Activated naive CD4-positive, alpha-beta T cell treated with anti-CD3 and anti-CD28 coated beads, Interleukin-2, amount 50 U/mL, for 24 hours (primary cell): ENCODE measurements at regions not wholly inside any gene's neighbourhood (a gene's known extent, or its start where the extent isn't known, plus 50 kb on each side); places are given as distances from the start of the nearest gene placed in this dataset.

ENCODE experiments used
- H3K27ac Mint-ChIP-seq: one replicate; pipeline ENCODE4 v1.8.0; 2021; ENCODE audit warnings: mild to moderate bottlenecking, mixed read lengths
- H3K27me3 Mint-ChIP-seq: one replicate; pipeline ENCODE4 v1.8.0; 2021; ENCODE audit warnings: mixed read lengths
- H3K36me3 Mint-ChIP-seq: one replicate; pipeline ENCODE4 v1.8.0; 2021; ENCODE audit warnings: mixed read lengths
- H3K4me1 Mint-ChIP-seq: one replicate; pipeline ENCODE4 v1.8.0; 2021; ENCODE audit warnings: mixed read lengths
- H3K4me3 Mint-ChIP-seq: one replicate; pipeline ENCODE4 v1.8.0; 2021; ENCODE audit warnings: mild to moderate bottlenecking, mixed read lengths
- H3K9me3 Mint-ChIP-seq: one replicate; pipeline ENCODE4 v1.8.0; 2021; ENCODE audit warnings: mixed read lengths

DNA sequence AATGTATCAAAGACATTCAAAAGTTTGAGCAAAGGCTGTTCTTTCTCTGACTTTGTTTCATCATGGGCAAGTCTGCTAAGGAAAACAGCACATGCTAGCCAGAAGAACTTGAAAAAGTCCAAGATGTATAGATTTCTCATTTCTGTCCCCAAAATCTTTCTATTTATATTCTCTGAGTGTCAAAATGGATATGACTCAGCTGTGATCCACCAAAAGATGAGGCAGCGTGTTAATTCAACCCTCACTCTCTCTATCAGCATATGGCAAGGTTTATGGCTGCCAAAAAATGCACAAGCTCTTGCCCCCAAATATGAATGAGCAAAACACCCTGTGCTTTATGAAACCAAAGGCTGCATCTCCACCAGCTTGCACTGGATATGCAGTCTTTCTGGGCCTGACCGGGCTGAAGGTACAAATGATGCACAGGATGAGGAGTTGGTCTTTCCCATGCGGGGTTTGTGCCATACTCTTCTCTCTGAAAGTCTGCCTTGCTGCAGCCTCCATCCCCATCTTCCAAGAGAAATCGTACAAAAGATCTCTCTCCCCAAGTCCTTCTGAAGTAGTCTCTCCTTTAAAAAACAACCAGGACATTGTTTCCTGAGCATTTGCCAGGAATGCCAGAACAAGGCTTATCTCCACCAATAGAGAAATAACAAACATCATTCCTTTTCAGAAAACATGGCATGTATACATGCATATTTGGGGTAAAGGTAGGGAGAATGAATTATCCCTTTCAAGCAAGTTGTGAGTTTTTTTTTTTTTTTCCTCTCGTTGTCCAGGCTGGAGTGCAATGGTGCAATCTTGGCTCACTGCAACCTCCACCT, 203.4 kb downstream of the TMX1 start:
- H3K9me3 Mint-ChIP-seq = no peaks in the 10 kb centered on the region
- no peaks in the 10 kb centered on the region for H3K36me3 Mint-ChIP-seq
- no peak overlapping the region for H3K4me3 Mint-ChIP-seq
- H3K4me1 Mint-ChIP-seq = no peaks in the 10 kb centered on the region
- peaks cover 3% of the 10 kb centered on the region for H3K27me3 Mint-ChIP-seq
- no peak overlapping the region for H3K27ac Mint-ChIP-seq

DNA sequence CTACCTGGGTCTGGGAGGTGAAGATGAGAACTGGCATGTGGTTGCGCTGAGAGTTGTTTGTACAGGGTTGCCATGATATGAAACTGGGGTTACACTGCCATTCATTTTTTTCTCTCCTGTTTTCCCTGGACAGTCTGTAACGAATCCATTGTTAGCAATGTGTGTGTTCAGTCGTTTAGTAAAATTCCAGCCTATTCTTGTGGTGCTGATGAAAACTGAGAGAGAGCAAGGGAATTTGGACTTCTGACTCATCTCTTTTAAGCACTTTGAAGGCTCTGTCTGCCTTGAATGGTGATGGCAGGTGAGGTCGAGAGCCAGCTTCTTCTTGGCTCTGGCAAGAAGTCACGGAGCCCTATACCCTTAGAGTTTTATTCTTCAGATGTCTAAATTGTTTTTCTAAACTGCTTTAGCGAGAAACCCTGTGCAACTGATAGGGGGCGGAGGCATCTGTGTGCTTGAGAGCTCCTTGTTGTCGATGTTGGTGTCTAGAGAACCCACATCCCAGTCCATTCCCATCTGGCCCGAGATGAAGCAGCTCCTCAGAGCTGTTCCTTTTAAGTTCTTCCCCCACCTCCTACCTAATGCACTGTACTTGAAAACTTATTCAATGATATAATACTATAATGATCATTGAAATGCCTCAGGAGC, 204.4 kb downstream of the TMX1 start:
- Mint-ChIP-seq H3K4me1 (no peaks in the 10 kb centered on the region), H3K9me3 (no peaks in the 10 kb centered on the region), H3K36me3 (no peaks in the 10 kb centered on the region), H3K4me3 (no peak overlapping the region), H3K27me3 (peaks cover 3% of the 10 kb centered on the region), H3K27ac (no peak overlapping the region)

- Mint-ChIP-seq H3K9me3 (no peaks in the 10 kb centered on the region), H3K27ac (no peak overlapping the region), H3K27me3 (peaks cover 3% of the 10 kb centered on the region), H3K4me3 (no peak overlapping the region), H3K36me3 (no peaks in the 10 kb centered on the region), H3K4me1 (no peaks in the 10 kb centered on the region)
Measured at GRCh38 chr14:51445001-51445390, 204.9 kb downstream of the TMX1 start.

DNA sequence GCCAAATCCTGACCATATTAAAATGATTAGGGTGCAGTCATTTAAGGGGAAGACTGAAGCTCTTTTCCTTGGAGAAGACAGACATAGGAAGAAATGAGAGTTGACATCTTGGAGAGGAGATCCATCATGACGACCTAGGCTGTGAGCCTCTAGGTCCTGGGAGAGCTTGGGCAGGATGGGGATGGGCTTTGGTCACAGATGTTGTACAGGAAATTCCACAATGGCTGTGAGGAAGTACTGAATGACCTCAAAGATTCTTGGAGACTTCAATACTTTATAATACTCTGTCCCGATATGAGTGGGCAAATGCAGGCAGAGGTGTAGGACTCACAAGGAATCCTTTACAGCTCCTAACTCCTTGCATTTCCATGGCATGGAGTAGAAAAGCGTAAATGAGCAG, 204.9 kb upstream of the FRMD6 start:
- Mint-ChIP-seq H3K36me3 (no peaks in the 10 kb centered on the region), H3K4me1 (no peaks in the 10 kb centered on the region), H3K9me3 (no peaks in the 10 kb centered on the region), H3K27ac (no peak overlapping the region), H3K27me3 (peaks cover 1% of the 10 kb centered on the region), H3K4me3 (no peak overlapping the region)

GRCh38 chr14:51447411-51447810, 204.3 kb upstream of the FRMD6 start:
- no peak overlapping the region for H3K4me3 Mint-ChIP-seq
- H3K36me3 Mint-ChIP-seq = no peaks in the 10 kb centered on the region

DNA sequence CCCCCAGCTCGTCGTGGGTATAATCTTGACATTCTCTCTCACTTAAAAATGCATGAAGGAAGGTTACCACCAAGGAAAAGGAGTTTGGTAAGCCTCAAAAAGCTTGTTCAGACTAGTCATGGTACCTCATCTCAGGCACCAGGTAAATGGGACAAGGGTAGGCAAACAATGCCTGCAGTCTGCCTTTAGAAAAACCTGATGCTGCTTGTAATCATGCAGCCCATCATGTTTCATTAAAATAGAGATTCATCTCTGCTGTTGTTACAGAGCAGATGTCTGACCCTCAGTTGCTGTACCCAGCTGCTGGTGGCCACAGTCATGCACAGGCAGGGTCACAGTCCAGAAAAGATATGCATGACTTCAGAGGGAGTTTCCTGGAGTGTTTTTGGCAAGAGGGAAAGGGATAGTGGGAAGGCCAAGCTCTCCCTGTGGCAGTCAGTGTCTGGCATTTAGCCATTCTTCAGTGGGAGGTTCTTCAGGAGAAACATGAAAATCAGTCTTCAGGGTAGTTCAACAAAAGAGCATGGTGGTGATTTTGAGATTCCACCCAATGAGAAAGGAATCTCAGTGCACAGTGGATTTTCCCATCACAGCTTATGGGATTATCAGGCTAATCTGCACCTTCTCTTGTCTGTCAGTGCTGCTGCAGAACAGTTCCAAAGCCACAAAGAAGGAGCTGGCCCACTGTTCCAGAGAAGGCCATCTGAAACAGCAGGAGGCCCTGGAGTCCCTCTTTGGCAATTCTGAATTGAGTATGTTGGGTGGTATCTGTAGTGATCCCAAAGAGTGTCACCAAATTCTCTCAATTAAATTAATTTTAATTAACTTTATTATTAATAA, 202.7 kb upstream of the FRMD6 start:
- Mint-ChIP-seq H3K36me3 (no peaks in the 10 kb centered on the region), H3K4me3 (no peak overlapping the region)

More at GRCh38 chr14:51447411-51447810, 204.3 kb upstream of the FRMD6 start:
- H3K27me3 Mint-ChIP-seq = peaks cover 1% of the 10 kb centered on the region
- no peaks in the 10 kb centered on the region for H3K9me3 Mint-ChIP-seq
- no peak overlapping the region for H3K27ac Mint-ChIP-seq
- H3K4me1 Mint-ChIP-seq = no peaks in the 10 kb centered on the region

DNA sequence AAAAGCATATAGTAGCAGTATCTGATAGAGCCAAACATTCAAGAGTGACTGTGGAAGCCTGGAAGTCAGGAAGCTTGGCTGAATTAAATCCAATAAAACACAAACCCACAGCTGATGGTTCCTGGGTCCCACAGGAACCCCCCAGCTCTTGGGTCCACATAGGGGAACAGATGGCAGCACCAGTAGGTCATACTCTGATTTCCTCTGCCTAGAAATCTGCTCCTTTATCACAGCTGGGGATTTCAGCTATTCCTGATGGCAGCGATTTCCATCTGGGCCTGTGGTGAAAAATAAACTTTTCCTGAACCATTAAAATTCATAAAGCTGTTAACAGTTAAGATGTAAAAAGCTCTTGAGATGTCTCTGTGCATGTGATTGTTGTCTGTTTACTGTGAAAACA, 202.0 kb upstream of the FRMD6 start:
- Mint-ChIP-seq H3K9me3 (no peaks in the 10 kb centered on the region), H3K27me3 (peaks cover 1% of the 10 kb centered on the region), H3K4me3 (no peak overlapping the region), H3K4me1 (no peaks in the 10 kb centered on the region), H3K36me3 (no peaks in the 10 kb centered on the region), H3K27ac (no peak overlapping the region)

More for the DNA sequence above, 202.7 kb upstream of the FRMD6 start:
- Mint-ChIP-seq H3K4me1 (no peaks in the 10 kb centered on the region), H3K9me3 (no peaks in the 10 kb centered on the region), H3K27ac (no peak overlapping the region), H3K27me3 (peaks cover 1% of the 10 kb centered on the region)

- H3K27ac Mint-ChIP-seq = no peak overlapping the region
- H3K27me3 Mint-ChIP-seq = peaks cover 4% of the 10 kb centered on the region
- H3K4me1 Mint-ChIP-seq = no peaks in the 10 kb centered on the region
- no peaks in the 10 kb centered on the region for H3K36me3 Mint-ChIP-seq
- H3K4me3 Mint-ChIP-seq = no peak overlapping the region
- peaks cover 2% of the 10 kb centered on the region for H3K9me3 Mint-ChIP-seq
Measured at GRCh38 chr14:51451561-51451960, 200.1 kb upstream of the FRMD6 start.

- no peak overlapping the region for H3K4me3 Mint-ChIP-seq
- no peaks in the 10 kb centered on the region for H3K4me1 Mint-ChIP-seq
- peaks cover 5% of the 10 kb centered on the region for H3K27me3 Mint-ChIP-seq
- H3K36me3 Mint-ChIP-seq = no peaks in the 10 kb centered on the region
- no peak overlapping the region for H3K27ac Mint-ChIP-seq
- peaks cover 7% of the 10 kb centered on the region for H3K9me3 Mint-ChIP-seq
Measured at GRCh38 chr14:51453869-51454268, 197.8 kb upstream of the FRMD6 start.

DNA sequence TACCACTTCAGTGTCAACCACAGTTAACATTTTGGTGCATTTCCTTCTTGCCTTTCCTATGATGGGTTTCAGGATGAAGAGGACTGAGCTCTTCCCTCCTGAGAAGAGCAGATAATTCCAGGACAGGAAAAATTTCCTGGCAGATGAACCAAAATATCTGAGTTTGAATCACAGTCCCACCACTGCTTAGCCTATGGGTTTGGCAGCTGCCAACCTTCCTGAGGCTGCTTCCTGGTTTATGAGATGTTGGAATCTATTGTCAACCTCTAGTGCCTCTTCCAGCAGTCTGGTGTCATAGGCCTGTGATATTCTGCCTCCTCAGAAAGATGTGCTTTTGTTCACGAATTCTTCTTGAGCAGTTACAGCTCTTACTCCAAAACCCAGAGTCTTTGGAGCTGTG, 197.4 kb upstream of the FRMD6 start:
- Mint-ChIP-seq H3K9me3 (peaks cover 7% of the 10 kb centered on the region), H3K27ac (no peak overlapping the region), H3K36me3 (no peaks in the 10 kb centered on the region), H3K27me3 (peaks cover 5% of the 10 kb centered on the region), H3K4me3 (no peak overlapping the region), H3K4me1 (no peaks in the 10 kb centered on the region)

GRCh38 chr14:51455041-51455835, 196.5 kb upstream of the FRMD6 start:
- no peaks in the 10 kb centered on the region for H3K36me3 Mint-ChIP-seq
- no peak overlapping the region for H3K4me3 Mint-ChIP-seq
- peaks cover 5% of the 10 kb centered on the region for H3K27me3 Mint-ChIP-seq
- no peak overlapping the region for H3K27ac Mint-ChIP-seq
- H3K4me1 Mint-ChIP-seq = no peaks in the 10 kb centered on the region
- peaks cover 7% of the 10 kb centered on the region for H3K9me3 Mint-ChIP-seq

- H3K36me3 Mint-ChIP-seq = no peaks in the 10 kb centered on the region
Measured at GRCh38 chr14:51457843-51458562, 193.7 kb upstream of the FRMD6 start.

DNA sequence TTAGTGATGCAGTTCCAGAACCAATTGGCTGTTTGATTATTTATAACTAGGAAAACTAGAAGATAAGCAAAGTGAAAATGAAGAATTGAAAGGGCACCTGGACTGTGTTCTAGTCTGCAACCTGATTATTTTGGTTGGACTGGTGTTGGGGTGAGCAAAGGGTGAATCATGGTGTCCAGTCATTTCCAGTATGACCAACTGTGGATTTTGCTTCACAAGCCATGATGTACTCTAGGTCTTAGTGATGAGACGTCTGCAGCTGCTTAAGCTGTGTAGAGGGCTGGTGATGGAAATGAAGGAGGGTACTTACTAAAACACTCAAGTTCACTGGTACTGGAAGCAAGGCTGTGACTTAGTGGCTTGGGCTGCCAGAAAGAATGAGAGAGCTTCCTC, 193.2 kb upstream of the FRMD6 start:
- no peaks in the 10 kb centered on the region for H3K4me1 Mint-ChIP-seq

More at GRCh38 chr14:51457843-51458562, 193.7 kb upstream of the FRMD6 start:
- Mint-ChIP-seq H3K9me3 (peaks cover 7% of the 10 kb centered on the region), H3K27ac (no peak overlapping the region), H3K4me1 (no peaks in the 10 kb centered on the region), H3K27me3 (peaks cover 5% of the 10 kb centered on the region), H3K4me3 (no peak overlapping the region)

DNA sequence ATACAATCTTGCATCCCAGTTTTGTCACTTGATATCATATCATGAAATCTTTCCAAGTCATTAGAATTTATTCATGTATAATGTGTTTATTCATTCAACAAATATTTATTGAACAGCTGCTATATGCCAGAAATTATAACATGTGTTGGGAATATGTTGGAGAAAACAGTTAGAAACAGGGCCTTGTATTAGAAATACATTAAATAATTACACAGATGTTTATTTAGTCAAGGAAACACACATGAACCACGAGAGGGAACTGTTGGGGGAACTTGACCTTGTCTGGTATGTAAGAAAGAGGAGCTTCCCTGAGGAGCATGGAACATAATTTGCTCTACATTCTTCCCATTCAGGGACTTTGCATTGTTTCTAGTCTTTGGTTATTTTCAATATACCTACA, 191.7 kb upstream of the FRMD6 start:
- H3K27ac Mint-ChIP-seq = no peak overlapping the region
- H3K4me1 Mint-ChIP-seq = no peaks in the 10 kb centered on the region
- peaks cover 5% of the 10 kb centered on the region for H3K27me3 Mint-ChIP-seq
- no peaks in the 10 kb centered on the region for H3K36me3 Mint-ChIP-seq
- no peak overlapping the region for H3K4me3 Mint-ChIP-seq
- peaks cover 7% of the 10 kb centered on the region for H3K9me3 Mint-ChIP-seq

More for the DNA sequence above, 193.2 kb upstream of the FRMD6 start:
- Mint-ChIP-seq H3K9me3 (peaks cover 7% of the 10 kb centered on the region), H3K36me3 (no peaks in the 10 kb centered on the region), H3K4me3 (no peak overlapping the region), H3K27ac (no peak overlapping the region), H3K27me3 (peaks cover 5% of the 10 kb centered on the region)
